WTC11 (cell line): ENCODE measurements at regions not wholly inside any gene's neighbourhood (a gene's known extent, or its start where the extent isn't known, plus 50 kb on each side); places are given as distances from the start of the nearest gene placed in this dataset.
A peak's percentile ranks its signal among the peaks of the same experiment; 100 is the strongest.

Experiments
- ATAC-seq: fragments of 200-7000 bp; cut with Tn5 transposase; 2 replicates; pipeline ENCODE4 v1.10.0; 2021; ENCODE audit warnings: mild to moderate bottlenecking, moderate library complexity
- CTCF ChIA-PET: fragments of 300-600 bp; sonication (Branson Sonifier 250); formaldehyde crosslinking; loops from one replicate; lab custom pipeline; 2021; ENCODE audit warnings: antibody characterized with exemption; lab: Charles Lee
- POLR2A ChIA-PET: fragments of 350-600 bp; sonication (Branson Sonifier 250); formaldehyde crosslinking; loops from one replicate; lab custom pipeline; 2021; ENCODE audit warnings: antibody characterized with exemption; lab: Charles Lee
- DNase-seq: peaks from one replicate; pipeline ENCODE4 v3.0.0; 2021; ENCODE audit warnings: low spot score
- H3K27ac Mint-ChIP-seq: 2 replicates; pipeline ENCODE4 v1.8.0; 2021; ENCODE audit warnings: mixed read lengths
- H3K27me3 Mint-ChIP-seq: 2 replicates; pipeline ENCODE4 v1.8.0; 2021; ENCODE audit warnings: low read depth, mild to moderate bottlenecking, moderate library complexity, mixed read lengths
- H3K36me3 Mint-ChIP-seq: 2 replicates; pipeline ENCODE4 v1.8.0; 2021; ENCODE audit warnings: mixed read lengths
- H3K4me1 Mint-ChIP-seq: 2 replicates; pipeline ENCODE4 v1.8.0; 2022; ENCODE audit warnings: mixed read lengths
- H3K4me3 Mint-ChIP-seq: 2 replicates; pipeline ENCODE4 v1.8.0; 2021; ENCODE audit warnings: mild to moderate bottlenecking, moderate library complexity, mixed read lengths
- H3K9me3 Mint-ChIP-seq: 2 replicates; pipeline ENCODE4 v1.8.0; 2021; ENCODE audit warnings: mixed read lengths
- ARID4B ChIP-seq: sonication (generic); formaldehyde crosslinking; IDR thresholded peaks from 2 replicates; pipeline ENCODE4 v1.8.0; 2023; ENCODE audit warnings: missing genetic modification reagents, mild to moderate bottlenecking, borderline replicate concordance
- FOXP1 ChIP-seq: sonication (generic); formaldehyde crosslinking; IDR thresholded peaks from 2 replicates; pipeline ENCODE4 v1.8.0; 2022; ENCODE audit warnings: missing genetic modification reagents, mild to moderate bottlenecking, moderate library complexity, borderline replicate concordance
- GABPB1 ChIP-seq: sonication (generic); formaldehyde crosslinking; IDR thresholded peaks from 2 replicates; pipeline ENCODE4 v1.8.1; 2023; ENCODE audit warnings: mild to moderate bottlenecking, missing genetic modification reagents
- HMGA2 ChIP-seq: fragments of 250-450 bp; sonication (Bioruptor Pico); IDR thresholded peaks from 2 replicates; pipeline ENCODE4 v1.4.0; 2021; ENCODE audit warnings: mild to moderate bottlenecking, moderate library complexity
- JUN ChIP-seq: sonication (generic); formaldehyde crosslinking; IDR thresholded peaks from 2 replicates; pipeline ENCODE4 v1.8.0; 2023; ENCODE audit warnings: mild to moderate bottlenecking, missing genetic modification reagents
- MLX ChIP-seq: sonication (generic); formaldehyde crosslinking; IDR thresholded peaks from 2 replicates; pipeline ENCODE4 v1.8.1; 2023; ENCODE audit warnings: mild to moderate bottlenecking, missing genetic modification reagents, moderate library complexity
- NR1H2 ChIP-seq: sonication (generic); formaldehyde crosslinking; IDR thresholded peaks from 2 replicates; pipeline ENCODE4 v1.9.0; 2021; ENCODE audit warnings: mild to moderate bottlenecking, moderate library complexity, missing genetic modification reagents
- OVOL2 ChIP-seq: fragments of 250-450 bp; sonication (Bioruptor Pico); IDR thresholded peaks from 2 replicates; pipeline ENCODE4 v1.9.0; 2021; ENCODE audit warnings: mild to moderate bottlenecking, borderline replicate concordance
- RORB ChIP-seq: fragments of 250-450 bp; sonication (Bioruptor Pico); IDR thresholded peaks from 2 replicates; pipeline ENCODE4 v1.9.0; 2021; ENCODE audit warnings: mild to moderate bottlenecking
- SMAD4 ChIP-seq: sonication (generic); formaldehyde crosslinking; IDR thresholded peaks from 2 replicates; pipeline ENCODE4 v1.8.0; 2022; ENCODE audit warnings: mild to moderate bottlenecking, missing genetic modification reagents
- SOX15 ChIP-seq: fragments of 250-450 bp; sonication (Bioruptor Pico); IDR thresholded peaks from 2 replicates; pipeline ENCODE4 v1.9.0; 2021; ENCODE audit warnings: mild to moderate bottlenecking
- TEAD4 ChIP-seq: sonication (generic); formaldehyde crosslinking; IDR thresholded peaks from 2 replicates; pipeline ENCODE4 v1.8.0; 2022; ENCODE audit warnings: mild to moderate bottlenecking, missing genetic modification reagents
- ZBTB21 ChIP-seq: sonication (generic); formaldehyde crosslinking; IDR thresholded peaks from 2 replicates; pipeline ENCODE4 v1.8.1; 2023; ENCODE audit warnings: mild to moderate bottlenecking, missing genetic modification reagents, borderline replicate concordance
- ZNF138 ChIP-seq: sonication (generic); formaldehyde crosslinking; conservative IDR thresholded peaks from 2 replicates; pipeline ENCODE4 v1.8.1; 2022; ENCODE audit warnings: mild to moderate bottlenecking, moderate library complexity, missing genetic modification reagents
- ZNF219 ChIP-seq: sonication (generic); formaldehyde crosslinking; IDR thresholded peaks from 2 replicates; pipeline ENCODE4 v1.8.0; 2023; ENCODE audit warnings: missing genetic modification reagents, mild to moderate bottlenecking, borderline replicate concordance
- ZNF396 ChIP-seq: fragments of 250-450 bp; sonication (Bioruptor Pico); IDR thresholded peaks from 2 replicates; pipeline ENCODE4 v1.8.0; 2021; ENCODE audit warnings: mild to moderate bottlenecking, moderate library complexity, borderline replicate concordance
- TF ChIP-seq, protein P1 (sequence below): sonication (generic); formaldehyde crosslinking; IDR thresholded peaks from 2 replicates; pipeline ENCODE4 v1.8.1; 2022; ENCODE audit warnings: mild to moderate bottlenecking, missing genetic modification reagents, moderate library complexity, borderline replicate concordance
- TF ChIP-seq, protein P2 (sequence below): sonication (generic); formaldehyde crosslinking; conservative IDR thresholded peaks from 2 replicates; pipeline ENCODE4 v1.8.1; 2022; ENCODE audit warnings: mild to moderate bottlenecking, missing genetic modification reagents
- TF ChIP-seq, protein P3 (sequence below): sonication (generic); formaldehyde crosslinking; IDR thresholded peaks from 2 replicates; pipeline ENCODE4 v1.8.1; 2023; ENCODE audit warnings: mild to moderate bottlenecking, moderate library complexity, missing genetic modification reagents
- TF ChIP-seq, protein P4 (sequence below): sonication (generic); formaldehyde crosslinking; IDR thresholded peaks from 2 replicates; pipeline ENCODE4 v1.8.0; 2022; ENCODE audit warnings: mild to moderate bottlenecking, missing genetic modification reagents

- POLR2A ChIA-PET, result no interaction called here
- no peak for TF ChIP-seq HMGA2 (CRISPR knock-in tag)
- no peak for TF ChIP-seq NR1H2 (CRISPR knock-in tag)
- Mint-ChIP-seq H3K27ac (no peak overlapping the region), H3K36me3 (no peaks in the 10 kb centered on the region), H3K9me3 (no peaks in the 10 kb centered on the region), H3K27me3 (peaks cover 23% of the 10 kb centered on the region), H3K4me1 (peaks cover 24% of the 10 kb centered on the region), H3K4me3 (peak overlapping the region; percentile 55)
- no peak for DNase-seq
- ATAC-seq, result no peak
- CTCF ChIA-PET, result interaction anchor here (1.0 to 1.3 kb wide), 2 partner anchors 108 to 157 kb away, joined by 3 to 4 read pairs; no protein-coding TSS in a partner anchor
Measured at GRCh38 chr14:101078170-101078891, 174.8 kb upstream of the RTL1 start.

GRCh38 chr14:101078892-101079221, 175.3 kb upstream of the RTL1 start:
- ATAC-seq (no peak), DNase-seq (peak; percentile 5)
- Mint-ChIP-seq H3K27me3 (peaks cover 25% of the 10 kb centered on the region), H3K36me3 (no peaks in the 10 kb centered on the region), H3K27ac (no peak overlapping the region), H3K9me3 (no peaks in the 10 kb centered on the region), H3K4me1 (peaks cover 24% of the 10 kb centered on the region), H3K4me3 (no peak overlapping the region)
- TF ChIP-seq OVOL2 (CRISPR knock-in tag) (no peak), ZNF219 (no peak), GABPB1 (no peak), ZBTB21 (CRISPR knock-in tag) (no peak), SOX15 (CRISPR knock-in tag) (no peak), FOXP1 (CRISPR knock-in tag) (no peak), RORB (CRISPR knock-in tag) (no peak), MLX (CRISPR knock-in tag) (no peak), ZNF138 (no peak), HMGA2 (CRISPR knock-in tag) (no peak), ARID4B (CRISPR knock-in tag) (no peak), JUN (CRISPR knock-in tag) (no peak), ZNF396 (no peak), SMAD4 (no peak), TEAD4 (no peak)
- TF ChIP-seq, protein P1, sequence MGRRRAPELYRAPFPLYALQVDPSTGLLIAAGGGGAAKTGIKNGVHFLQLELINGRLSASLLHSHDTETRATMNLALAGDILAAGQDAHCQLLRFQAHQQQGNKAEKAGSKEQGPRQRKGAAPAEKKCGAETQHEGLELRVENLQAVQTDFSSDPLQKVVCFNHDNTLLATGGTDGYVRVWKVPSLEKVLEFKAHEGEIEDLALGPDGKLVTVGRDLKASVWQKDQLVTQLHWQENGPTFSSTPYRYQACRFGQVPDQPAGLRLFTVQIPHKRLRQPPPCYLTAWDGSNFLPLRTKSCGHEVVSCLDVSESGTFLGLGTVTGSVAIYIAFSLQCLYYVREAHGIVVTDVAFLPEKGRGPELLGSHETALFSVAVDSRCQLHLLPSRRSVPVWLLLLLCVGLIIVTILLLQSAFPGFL (CRISPR knock-in tag), result no peak
- TF ChIP-seq, protein P2, sequence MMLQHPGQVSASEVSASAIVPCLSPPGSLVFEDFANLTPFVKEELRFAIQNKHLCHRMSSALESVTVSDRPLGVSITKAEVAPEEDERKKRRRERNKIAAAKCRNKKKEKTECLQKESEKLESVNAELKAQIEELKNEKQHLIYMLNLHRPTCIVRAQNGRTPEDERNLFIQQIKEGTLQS (CRISPR knock-in tag), result no peak
- TF ChIP-seq, protein P3, sequence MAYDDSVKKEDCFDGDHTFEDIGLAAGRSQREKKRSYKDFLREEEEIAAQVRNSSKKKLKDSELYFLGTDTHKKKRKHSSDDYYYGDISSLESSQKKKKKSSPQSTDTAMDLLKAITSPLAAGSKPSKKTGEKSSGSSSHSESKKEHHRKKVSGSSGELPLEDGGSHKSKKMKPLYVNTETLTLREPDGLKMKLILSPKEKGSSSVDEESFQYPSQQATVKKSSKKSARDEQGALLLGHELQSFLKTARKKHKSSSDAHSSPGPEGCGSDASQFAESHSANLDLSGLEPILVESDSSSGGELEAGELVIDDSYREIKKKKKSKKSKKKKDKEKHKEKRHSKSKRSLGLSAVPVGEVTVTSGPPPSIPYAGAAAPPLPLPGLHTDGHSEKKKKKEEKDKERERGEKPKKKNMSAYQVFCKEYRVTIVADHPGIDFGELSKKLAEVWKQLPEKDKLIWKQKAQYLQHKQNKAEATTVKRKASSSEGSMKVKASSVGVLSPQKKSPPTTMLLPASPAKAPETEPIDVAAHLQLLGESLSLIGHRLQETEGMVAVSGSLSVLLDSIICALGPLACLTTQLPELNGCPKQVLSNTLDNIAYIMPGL (CRISPR knock-in tag), result no peak
- TF ChIP-seq, protein P4, sequence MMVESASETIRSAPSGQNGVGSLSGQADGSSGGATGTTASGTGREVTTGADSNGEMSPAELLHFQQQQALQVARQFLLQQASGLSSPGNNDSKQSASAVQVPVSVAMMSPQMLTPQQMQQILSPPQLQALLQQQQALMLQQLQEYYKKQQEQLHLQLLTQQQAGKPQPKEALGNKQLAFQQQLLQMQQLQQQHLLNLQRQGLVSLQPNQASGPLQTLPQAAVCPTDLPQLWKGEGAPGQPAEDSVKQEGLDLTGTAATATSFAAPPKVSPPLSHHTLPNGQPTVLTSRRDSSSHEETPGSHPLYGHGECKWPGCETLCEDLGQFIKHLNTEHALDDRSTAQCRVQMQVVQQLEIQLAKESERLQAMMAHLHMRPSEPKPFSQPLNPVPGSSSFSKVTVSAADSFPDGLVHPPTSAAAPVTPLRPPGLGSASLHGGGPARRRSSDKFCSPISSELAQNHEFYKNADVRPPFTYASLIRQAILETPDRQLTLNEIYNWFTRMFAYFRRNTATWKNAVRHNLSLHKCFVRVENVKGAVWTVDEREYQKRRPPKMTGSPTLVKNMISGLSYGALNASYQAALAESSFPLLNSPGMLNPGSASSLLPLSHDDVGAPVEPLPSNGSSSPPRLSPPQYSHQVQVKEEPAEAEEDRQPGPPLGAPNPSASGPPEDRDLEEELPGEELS (CRISPR knock-in tag), result no peak
- CTCF ChIA-PET, result no interaction called here
- POLR2A ChIA-PET, result no interaction called here
